ENCODE measurements at regions not wholly inside any gene's neighbourhood (a gene's known extent, or its start where the extent isn't known, plus 50 kb on each side); places are given as distances from the start of the nearest gene placed in this dataset.

GRCh38 chr5:68419081-68419636 lies 203.6 kb downstream of the PIK3R1 start:
- DNase-seq (ENCODE audit: low spot score in 2 of 2) (no peak), ATAC-seq (replicated peaks; ENCODE audit: extremely low read depth, poor library complexity, severe bottlenecking) (no peak)
- H3K36me3 Mint-ChIP-seq (ENCODE audit: insufficient read depth) = no peaks in the 10 kb centered on the region
- H3K9me3 Mint-ChIP-seq = no peaks in the 10 kb centered on the region
- H3K4me3 Mint-ChIP-seq = no peak overlapping the region
- no peaks in the 10 kb centered on the region for H3K27me3 Mint-ChIP-seq
- peaks cover 6% of the 10 kb centered on the region for H3K4me1 Mint-ChIP-seq
- H3K27ac Mint-ChIP-seq (ENCODE audit: low read depth) = no peak overlapping the region

GRCh38 chr5:68419637-68420452 lies 204.3 kb downstream of the PIK3R1 start:
- H3K4me1 Mint-ChIP-seq = peaks cover 9% of the 10 kb centered on the region
- H3K27me3 Mint-ChIP-seq = no peaks in the 10 kb centered on the region
- H3K9me3 Mint-ChIP-seq = no peaks in the 10 kb centered on the region
- DNase-seq (ENCODE audit: low spot score in 2 of 2) (no peak), ATAC-seq (replicated peaks; ENCODE audit: extremely low read depth, poor library complexity, severe bottlenecking) (no peak)
- no peak overlapping the region for H3K4me3 Mint-ChIP-seq
- H3K36me3 Mint-ChIP-seq (ENCODE audit: insufficient read depth) = no peaks in the 10 kb centered on the region
- no peak overlapping the region for H3K27ac Mint-ChIP-seq (ENCODE audit: low read depth)

DNA sequence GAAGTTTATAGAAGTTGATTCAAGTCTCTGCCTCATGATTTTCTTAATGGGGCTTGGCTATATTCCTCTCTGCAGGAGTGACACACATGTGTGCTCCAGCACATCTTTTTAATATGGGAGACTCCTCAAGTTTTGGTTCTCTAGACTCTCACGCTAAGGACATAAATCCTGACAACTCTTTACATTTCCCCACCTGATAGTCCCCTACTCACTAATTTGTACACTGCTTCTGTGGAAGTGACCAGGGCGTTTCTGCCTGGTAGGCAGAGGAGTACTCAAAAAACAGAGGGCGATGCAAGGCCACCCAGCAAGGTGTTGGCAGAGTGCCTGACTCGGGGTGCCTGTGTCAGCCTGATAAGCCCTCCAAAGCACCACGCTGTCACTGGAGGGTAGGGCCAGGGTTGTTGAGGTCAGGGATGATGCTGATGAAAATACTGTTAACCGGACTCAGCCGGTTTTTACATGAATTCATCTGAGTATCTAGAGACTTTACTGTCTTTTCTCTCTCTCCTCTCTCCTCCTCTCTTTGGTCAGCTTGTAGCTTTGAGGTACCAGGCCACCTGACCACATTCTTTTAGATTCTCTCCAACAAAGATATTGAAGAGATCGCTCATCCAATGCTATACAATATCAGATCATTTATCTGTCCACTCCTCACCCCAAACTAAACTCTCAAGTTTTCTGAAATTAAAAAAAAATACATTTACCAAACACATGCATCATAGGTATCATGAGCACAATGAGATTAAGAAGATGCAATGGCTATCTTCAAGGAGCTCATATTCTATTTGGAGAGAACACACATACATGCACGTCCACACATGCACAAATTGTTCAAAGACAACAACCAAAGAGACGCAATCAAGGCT lies 205.2 kb downstream of the PIK3R1 start:
- Mint-ChIP-seq H3K27ac (ENCODE audit: low read depth) (no peak overlapping the region), H3K36me3 (ENCODE audit: insufficient read depth) (no peaks in the 10 kb centered on the region), H3K4me1 (peaks cover 16% of the 10 kb centered on the region), H3K9me3 (no peaks in the 10 kb centered on the region), H3K27me3 (no peaks in the 10 kb centered on the region), H3K4me3 (no peak overlapping the region)
- DNase-seq (ENCODE audit: low spot score in 2 of 2) (no peak), ATAC-seq (replicated peaks; ENCODE audit: extremely low read depth, poor library complexity, severe bottlenecking) (no peak)

GRCh38 chr5:68421485-68422220 lies 206.1 kb downstream of the PIK3R1 start:
- DNase-seq (ENCODE audit: low spot score in 2 of 2) = no peak
- Mint-ChIP-seq H3K27me3 (no peaks in the 10 kb centered on the region), H3K27ac (ENCODE audit: low read depth) (peak overlapping the region; percentile 17), H3K36me3 (ENCODE audit: insufficient read depth) (no peaks in the 10 kb centered on the region), H3K9me3 (no peaks in the 10 kb centered on the region), H3K4me1 (peaks cover 22% of the 10 kb centered on the region), H3K4me3 (no peak overlapping the region)
- ATAC-seq (replicated peaks; ENCODE audit: extremely low read depth, poor library complexity, severe bottlenecking) = no peak

DNA sequence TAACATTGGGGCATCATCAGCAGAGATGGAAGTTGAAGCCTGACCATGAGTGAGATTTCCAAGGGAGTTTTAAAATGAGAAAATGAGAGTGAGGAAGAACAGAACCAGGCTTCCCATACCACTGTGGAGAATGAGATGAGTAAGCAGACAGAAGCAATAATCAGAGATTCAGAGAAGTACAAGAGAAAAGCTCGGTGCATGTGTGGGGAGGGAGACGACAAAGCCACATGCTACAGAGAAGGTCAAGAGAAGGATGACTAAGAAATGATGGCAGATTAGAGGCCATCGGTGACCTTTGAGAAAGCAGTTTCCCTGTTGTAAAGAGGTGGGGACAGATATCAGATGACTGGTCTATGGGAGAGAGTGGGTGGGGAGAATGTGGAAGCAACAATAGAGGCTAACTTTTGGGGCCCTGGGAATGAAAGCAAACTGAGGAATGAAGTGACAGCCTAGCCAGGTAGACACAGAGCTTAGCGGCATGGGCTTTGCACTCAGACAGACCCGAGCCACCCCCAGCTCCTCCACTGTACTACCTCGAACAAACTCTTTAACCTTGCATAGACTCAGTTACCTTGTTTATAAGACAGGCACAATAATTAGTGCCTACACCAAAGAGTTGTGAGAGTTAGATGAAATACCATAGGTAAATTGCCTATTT lies 207.7 kb downstream of the PIK3R1 start:
- Mint-ChIP-seq H3K4me3 (no peak overlapping the region), H3K9me3 (no peaks in the 10 kb centered on the region), H3K36me3 (ENCODE audit: insufficient read depth) (no peaks in the 10 kb centered on the region), H3K27me3 (no peaks in the 10 kb centered on the region), H3K4me1 (peaks cover 26% of the 10 kb centered on the region), H3K27ac (ENCODE audit: low read depth) (no peak overlapping the region)
- no peak for ATAC-seq (replicated peaks; ENCODE audit: extremely low read depth, poor library complexity, severe bottlenecking)
- no peak for DNase-seq (ENCODE audit: low spot score in 2 of 2)

DNA sequence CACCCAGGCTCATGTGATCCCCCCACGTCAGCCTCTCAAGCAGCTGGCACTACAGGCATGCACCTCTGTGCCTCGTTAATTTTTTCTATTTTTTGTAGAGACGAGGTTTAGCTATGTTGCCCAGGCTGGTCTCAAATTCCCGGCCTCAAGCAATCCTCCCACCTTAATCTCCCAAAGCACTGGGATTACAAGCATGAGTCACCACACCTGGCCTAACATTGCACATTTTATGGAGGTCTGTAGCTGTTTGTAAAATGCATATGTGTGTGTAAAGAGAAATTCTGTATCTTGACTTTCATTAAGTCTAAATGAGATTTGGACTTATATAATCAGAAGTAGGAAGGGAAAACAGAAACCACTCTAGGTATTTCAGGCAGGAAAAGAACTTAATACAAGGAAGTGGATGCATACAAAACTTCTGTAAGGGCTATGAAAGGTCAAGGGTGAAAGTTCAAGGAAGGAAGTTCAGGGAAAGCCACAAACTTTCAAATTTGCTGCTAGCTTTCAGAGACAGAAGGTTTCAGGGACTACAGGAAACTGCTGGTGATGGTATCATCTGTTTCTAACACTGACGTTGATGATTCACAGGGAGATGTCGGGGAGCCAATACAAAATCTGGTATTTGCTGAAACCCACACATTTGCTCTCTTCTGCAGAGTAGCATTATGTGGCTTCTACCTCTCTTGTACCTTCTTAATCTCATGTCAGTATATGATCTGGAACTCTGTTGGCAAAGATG lies 209.4 kb downstream of the PIK3R1 start:
- no peaks in the 10 kb centered on the region for H3K36me3 Mint-ChIP-seq (ENCODE audit: insufficient read depth)
- DNase-seq (ENCODE audit: low spot score in 2 of 2) (no peak), ATAC-seq (replicated peaks; ENCODE audit: extremely low read depth, poor library complexity, severe bottlenecking) (peak; percentile 89)
- no peak overlapping the region for H3K4me3 Mint-ChIP-seq
- H3K27me3 Mint-ChIP-seq = no peaks in the 10 kb centered on the region
- no peaks in the 10 kb centered on the region for H3K9me3 Mint-ChIP-seq
- H3K4me1 Mint-ChIP-seq = peaks cover 26% of the 10 kb centered on the region
- peak overlapping the region; percentile 80 for H3K27ac Mint-ChIP-seq (ENCODE audit: low read depth)

DNA sequence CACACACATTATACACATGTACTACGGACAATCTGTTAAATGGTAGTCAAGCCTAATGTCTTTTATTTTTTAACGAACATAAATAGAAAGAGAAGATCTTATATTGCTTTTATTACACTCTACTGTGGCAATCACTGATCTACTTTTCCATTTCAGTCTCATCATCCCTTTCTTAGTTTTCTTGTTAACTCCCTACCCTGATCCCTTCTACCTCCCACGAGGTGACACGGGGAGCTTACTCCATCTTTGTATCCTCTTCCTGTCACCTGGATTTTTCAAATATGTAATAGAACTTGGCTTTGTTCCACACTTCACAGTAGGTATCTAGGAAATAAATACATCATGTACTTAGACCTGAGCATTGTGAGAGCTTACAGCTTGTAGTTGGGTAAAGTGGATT lies 211.0 kb downstream of the PIK3R1 start:
- ATAC-seq (replicated peaks; ENCODE audit: extremely low read depth, poor library complexity, severe bottlenecking) = no peak
- Mint-ChIP-seq H3K27me3 (no peaks in the 10 kb centered on the region), H3K36me3 (ENCODE audit: insufficient read depth) (no peaks in the 10 kb centered on the region), H3K9me3 (no peaks in the 10 kb centered on the region), H3K27ac (ENCODE audit: low read depth) (no peak overlapping the region), H3K4me1 (peaks cover 26% of the 10 kb centered on the region), H3K4me3 (no peak overlapping the region)
- DNase-seq (ENCODE audit: low spot score in 2 of 2) = no peak

- H3K4me1 Mint-ChIP-seq = peaks cover 19% of the 10 kb centered on the region
- ATAC-seq (replicated peaks; ENCODE audit: extremely low read depth, poor library complexity, severe bottlenecking) = no peak
Observed at GRCh38 chr5:68428231-68428811, 212.8 kb downstream of the PIK3R1 start.

GRCh38 chr5:68429510-68429909 lies 214.0 kb downstream of the PIK3R1 start:
- H3K4me1 Mint-ChIP-seq = peaks cover 30% of the 10 kb centered on the region
- DNase-seq (ENCODE audit: low spot score in 2 of 2) (no peak), ATAC-seq (replicated peaks; ENCODE audit: extremely low read depth, poor library complexity, severe bottlenecking) (no peak)
- H3K27me3 Mint-ChIP-seq = no peaks in the 10 kb centered on the region
- no peak overlapping the region for H3K4me3 Mint-ChIP-seq
- no peaks in the 10 kb centered on the region for H3K9me3 Mint-ChIP-seq
- no peaks in the 10 kb centered on the region for H3K36me3 Mint-ChIP-seq (ENCODE audit: insufficient read depth)
- no peak overlapping the region for H3K27ac Mint-ChIP-seq (ENCODE audit: low read depth)

More at GRCh38 chr5:68428231-68428811, 212.8 kb downstream of the PIK3R1 start:
- H3K9me3 Mint-ChIP-seq = no peaks in the 10 kb centered on the region
- no peak for DNase-seq (ENCODE audit: low spot score in 2 of 2)
- no peak overlapping the region for H3K27ac Mint-ChIP-seq (ENCODE audit: low read depth)
- H3K27me3 Mint-ChIP-seq = no peaks in the 10 kb centered on the region
- no peak overlapping the region for H3K4me3 Mint-ChIP-seq
- no peaks in the 10 kb centered on the region for H3K36me3 Mint-ChIP-seq (ENCODE audit: insufficient read depth)

DNA sequence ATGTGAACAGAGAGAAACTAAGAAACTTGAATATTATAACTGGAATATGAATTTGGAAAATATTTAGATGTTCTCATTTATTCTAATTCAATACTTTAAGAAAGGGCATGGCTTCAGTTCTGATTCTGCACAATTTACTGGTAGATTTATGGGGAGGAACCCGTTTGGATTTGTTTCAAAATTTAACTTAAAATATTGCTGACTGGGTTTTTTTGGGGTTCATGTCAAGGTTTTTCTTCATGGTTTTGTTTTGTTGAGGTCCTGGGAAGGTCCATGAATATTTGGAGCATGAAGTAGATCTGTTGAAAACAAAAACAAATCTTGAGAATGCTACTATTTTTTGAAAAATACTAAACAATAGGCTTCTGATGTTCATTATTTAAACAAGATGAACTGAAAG lies 214.7 kb downstream of the PIK3R1 start:
- ATAC-seq (replicated peaks; ENCODE audit: extremely low read depth, poor library complexity, severe bottlenecking) = no peak

DNA sequence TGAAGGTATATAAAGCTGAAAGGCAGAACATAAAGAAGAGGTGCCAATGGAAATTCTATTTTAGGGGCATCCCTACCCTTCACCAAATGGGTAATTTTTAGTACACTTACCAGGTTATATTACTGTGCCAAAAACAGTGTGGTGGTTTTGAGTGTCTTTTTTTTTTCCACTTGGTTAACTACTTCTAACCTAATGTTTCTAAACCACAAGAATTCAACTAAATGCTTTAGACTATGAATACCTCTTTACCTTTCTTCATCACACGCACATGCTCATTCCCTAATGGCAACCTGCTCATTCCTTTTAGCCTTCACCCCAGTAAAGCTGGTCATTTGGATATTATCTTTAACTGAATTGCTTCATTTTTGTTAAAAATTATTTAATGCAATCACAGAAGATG lies 215.6 kb downstream of the PIK3R1 start:
- no peak overlapping the region for H3K27ac Mint-ChIP-seq (ENCODE audit: low read depth)
- H3K36me3 Mint-ChIP-seq (ENCODE audit: insufficient read depth) = no peaks in the 10 kb centered on the region
- DNase-seq (ENCODE audit: low spot score in 2 of 2) = no peak
- ATAC-seq (replicated peaks; ENCODE audit: extremely low read depth, poor library complexity, severe bottlenecking) = no peak
- no peaks in the 10 kb centered on the region for H3K9me3 Mint-ChIP-seq
- no peak overlapping the region for H3K4me3 Mint-ChIP-seq
- H3K4me1 Mint-ChIP-seq = peaks cover 30% of the 10 kb centered on the region
- H3K27me3 Mint-ChIP-seq = no peaks in the 10 kb centered on the region

More for the DNA sequence above, 214.7 kb downstream of the PIK3R1 start:
- no peaks in the 10 kb centered on the region for H3K9me3 Mint-ChIP-seq
- peaks cover 31% of the 10 kb centered on the region for H3K4me1 Mint-ChIP-seq
- no peak overlapping the region for H3K27ac Mint-ChIP-seq (ENCODE audit: low read depth)
- H3K27me3 Mint-ChIP-seq = no peaks in the 10 kb centered on the region
- no peak overlapping the region for H3K4me3 Mint-ChIP-seq
- H3K36me3 Mint-ChIP-seq (ENCODE audit: insufficient read depth) = no peaks in the 10 kb centered on the region
- DNase-seq (ENCODE audit: low spot score in 2 of 2) = no peak
